PC-9 (cell line): ENCODE measurements at regions not wholly inside any gene's neighbourhood (a gene's known extent, or its start where the extent isn't known, plus 50 kb on each side); places are given as distances from the start of the nearest gene placed in this dataset.

Source experiments
- CTCF ChIP-seq: fragments of 200-600 bp; sonication (generic); conservative IDR thresholded peaks from 2 replicates; pipeline ENCODE4 v1.6.1; 2017; ENCODE audit warnings: mixed run types, antibody characterized with exemption, mild to moderate bottlenecking, moderate library complexity
- EZH2 ChIP-seq: fragments of 200-600 bp; sonication (generic); IDR thresholded peaks from 2 replicates; pipeline ENCODE4 v1.8.0; 2017; ENCODE audit warnings: antibody characterized with exemption, low read depth

GRCh38 chr1:213658457-213658856 is 329.3 kb upstream of the PROX1 start:
- TF ChIP-seq EZH2 (no peak), CTCF (no peak)
